ENCODE measurements at regions not wholly inside any gene's neighbourhood (a gene's known extent, or its start where the extent isn't known, plus 50 kb on each side); places are given as distances from the start of the nearest gene placed in this dataset.

- H4K20me1 ChIP-seq (ENCODE audit: insufficient read depth, low read length, poor library complexity, severe bottlenecking): no peaks in the 10 kb centered on the region
- H3K79me2 ChIP-seq (ENCODE audit: insufficient read depth, low read length): no peaks in the 10 kb centered on the region
- H3K36me3 ChIP-seq (ENCODE audit: insufficient read depth, low read length): no peaks in the 10 kb centered on the region
- no peaks in the 10 kb centered on the region for H3K27me3 ChIP-seq (ENCODE audit: insufficient read depth, low read length, poor library complexity, severe bottlenecking)
- H3K4me2 ChIP-seq (ENCODE audit: low read depth, low read length, poor library complexity, severe bottlenecking): no peak overlapping the region
- H3K9me2 ChIP-seq (replicated peaks; ENCODE audit: low read depth, low read length): no peaks in the 10 kb centered on the region
- no peak overlapping the region for H3K9ac ChIP-seq (ENCODE audit: low read depth, low read length, poor library complexity, severe bottlenecking)
- no peaks in the 10 kb centered on the region for H3K9me3 ChIP-seq (ENCODE audit: insufficient read depth, low read depth, low read length)
- no peaks in the 10 kb centered on the region for H3F3A ChIP-seq (ENCODE audit: low read depth)
- TF ChIP-seq EZH2phosphoT487 (IDR thresholded peaks at IDR 0.05; ENCODE audit: borderline replicate concordance) (no peak), CTCF (conservative IDR thresholded peaks at IDR 0.05; ENCODE audit: low read length) (no peak)
- no peak overlapping the region for H2AFZ ChIP-seq (ENCODE audit: low read length)
- H3K4me3 ChIP-seq (ENCODE audit: low read length, poor library complexity, severe bottlenecking): no peak overlapping the region
- peaks cover 39% of the 10 kb centered on the region for H3K4me1 ChIP-seq (ENCODE audit: insufficient read depth, low read length, poor library complexity, severe bottlenecking)
Measured at GRCh38 chr20:62550087-62550632, 74.4 kb upstream of the GATA5 start.

- H3K9me2 ChIP-seq (replicated peaks; ENCODE audit: low read depth, low read length): no peaks in the 10 kb centered on the region
- no peak overlapping the region for H3K4me3 ChIP-seq (ENCODE audit: low read length, poor library complexity, severe bottlenecking)
- no peaks in the 10 kb centered on the region for H3K9me3 ChIP-seq (ENCODE audit: insufficient read depth, low read depth, low read length)
- no peak overlapping the region for H3K9ac ChIP-seq (ENCODE audit: low read depth, low read length, poor library complexity, severe bottlenecking)
- peaks cover 53% of the 10 kb centered on the region for H3K4me1 ChIP-seq (ENCODE audit: insufficient read depth, low read length, poor library complexity, severe bottlenecking)
- no peaks in the 10 kb centered on the region for H3F3A ChIP-seq (ENCODE audit: low read depth)
- H3K36me3 ChIP-seq (ENCODE audit: insufficient read depth, low read length): no peaks in the 10 kb centered on the region
- no peak for TF ChIP-seq CTCF (conservative IDR thresholded peaks at IDR 0.05; ENCODE audit: low read length)
- no peak for TF ChIP-seq EZH2phosphoT487 (IDR thresholded peaks at IDR 0.05; ENCODE audit: borderline replicate concordance)
- H4K20me1 ChIP-seq (ENCODE audit: insufficient read depth, low read length, poor library complexity, severe bottlenecking): no peaks in the 10 kb centered on the region
- H3K79me2 ChIP-seq (ENCODE audit: insufficient read depth, low read length): no peaks in the 10 kb centered on the region
- no peak overlapping the region for H2AFZ ChIP-seq (ENCODE audit: low read length)
- H3K4me2 ChIP-seq (ENCODE audit: low read depth, low read length, poor library complexity, severe bottlenecking): no peak overlapping the region
- H3K27me3 ChIP-seq (ENCODE audit: insufficient read depth, low read length, poor library complexity, severe bottlenecking): no peaks in the 10 kb centered on the region
Measured at GRCh38 chr20:62551407-62552323, 75.9 kb upstream of the GATA5 start.

- Histone ChIP-seq H2AFZ (ENCODE audit: low read length) (no peak overlapping the region), H4K20me1 (ENCODE audit: insufficient read depth, low read length, poor library complexity, severe bottlenecking) (no peaks in the 10 kb centered on the region), H3K9me2 (replicated peaks; ENCODE audit: low read depth, low read length) (no peaks in the 10 kb centered on the region), H3F3A (ENCODE audit: low read depth) (no peaks in the 10 kb centered on the region), H3K9ac (ENCODE audit: low read depth, low read length, poor library complexity, severe bottlenecking) (no peak overlapping the region), H3K4me3 (ENCODE audit: low read length, poor library complexity, severe bottlenecking) (no peak overlapping the region), H3K4me1 (ENCODE audit: insufficient read depth, low read length, poor library complexity, severe bottlenecking) (peaks cover 56% of the 10 kb centered on the region), H3K27me3 (ENCODE audit: insufficient read depth, low read length, poor library complexity, severe bottlenecking) (no peaks in the 10 kb centered on the region), H3K36me3 (ENCODE audit: insufficient read depth, low read length) (no peaks in the 10 kb centered on the region), H3K9me3 (ENCODE audit: insufficient read depth, low read depth, low read length) (no peaks in the 10 kb centered on the region), H3K79me2 (ENCODE audit: insufficient read depth, low read length) (no peaks in the 10 kb centered on the region), H3K4me2 (ENCODE audit: low read depth, low read length, poor library complexity, severe bottlenecking) (no peak overlapping the region)
- no peak for TF ChIP-seq CTCF (conservative IDR thresholded peaks at IDR 0.05; ENCODE audit: low read length)
- no peak for TF ChIP-seq EZH2phosphoT487 (IDR thresholded peaks at IDR 0.05; ENCODE audit: borderline replicate concordance)
Measured at GRCh38 chr20:62552613-62553012, 76.8 kb upstream of the GATA5 start.
